SU-DHL-6 (cell line): ENCODE measurements at regions not wholly inside any gene's neighbourhood (a gene's known extent, or its start where the extent isn't known, plus 50 kb on each side); places are given as distances from the start of the nearest gene placed in this dataset.

ENCODE experiments used
- H2AFZ ChIP-seq: fragments of 200-600 bp; sonication (generic); 2 replicates; pipeline ENCODE4 v1.6.1; 2014; ENCODE audit warnings: low read depth, mild to moderate bottlenecking, moderate library complexity, mixed read lengths, antibody characterized with exemption, low read length; ENCODE audit not compliant: severe bottlenecking
- H3F3A ChIP-seq: fragments of 200-600 bp; shearing (Covaris generic); 2 replicates; pipeline ENCODE4 v1.6.0; 2016; ENCODE audit warnings: antibody characterized with exemption, mild to moderate bottlenecking; ENCODE audit not compliant: insufficient read depth
- H3K27ac ChIP-seq: fragments of 200-600 bp; sonication (generic); 2 replicates; pipeline ENCODE4 v1.5.1; 2016; ENCODE audit warnings: low read depth, mild to moderate bottlenecking, low read length, moderate library complexity, mixed read lengths
- H3K27me3 ChIP-seq: fragments of 200-600 bp; sonication (generic), shearing (Covaris generic); 2 replicates; pipeline ENCODE4 v1.6.0; 2014; ENCODE audit warnings: mild to moderate bottlenecking, low read length
- H3K36me3 ChIP-seq: fragments of 200-600 bp; sonication (generic); 2 replicates; pipeline ENCODE4 v1.6.1; 2014; ENCODE audit warnings: mild to moderate bottlenecking, low read length, mixed read lengths
- H3K4me2 ChIP-seq: fragments of 300-600, 200-600 bp; shearing (Covaris generic), sonication (generic); 2 replicates; pipeline ENCODE4 v1.6.0; 2014; ENCODE audit warnings: low read length, low read depth, mild to moderate bottlenecking; ENCODE audit not compliant: poor library complexity, severe bottlenecking
- H3K4me3 ChIP-seq: fragments of 200-600 bp; sonication (generic); 2 replicates; pipeline ENCODE4 v1.5.1; 2014; ENCODE audit warnings: antibody characterized with exemption, low read length, mild to moderate bottlenecking, mixed read lengths; ENCODE audit not compliant: insufficient read depth, poor library complexity, severe bottlenecking
- H3K79me2 ChIP-seq: fragments of 200-600 bp; sonication (generic); 2 replicates; pipeline ENCODE4 v1.6.1; 2014; ENCODE audit warnings: mild to moderate bottlenecking, low read length, moderate library complexity; ENCODE audit not compliant: insufficient read depth
- H3K9ac ChIP-seq: fragments of 200-600 bp; sonication (generic); 2 replicates; pipeline ENCODE4 v1.7.0; 2014; ENCODE audit warnings: mild to moderate bottlenecking, low read length
- H3K9me2 ChIP-seq: fragments of 200-600 bp; sonication (generic); replicated peaks from 2 replicates; pipeline ENCODE4 v1.6.1; 2014; ENCODE audit warnings: low read length; ENCODE audit not compliant: insufficient read depth
- H3K9me3 ChIP-seq: fragments of 200-600 bp; sonication (generic); 2 replicates; pipeline ENCODE4 v1.6.1; 2014; ENCODE audit warnings: low read length, mixed read lengths; ENCODE audit not compliant: insufficient read depth
- H4K20me1 ChIP-seq: fragments of 200-600 bp; sonication (generic); 2 replicates; pipeline ENCODE4 v1.6.1; 2014; ENCODE audit warnings: low read depth, mild to moderate bottlenecking, antibody characterized with exemption, low read length, moderate library complexity, mixed read lengths
- EZH2phosphoT487 ChIP-seq: fragments of 200-600 bp; sonication (generic), shearing (Covaris generic); conservative IDR thresholded peaks from 2 replicates; pipeline ENCODE4 v1.6.1; 2018; ENCODE audit warnings: mild to moderate bottlenecking, antibody characterized with exemption, low read length, moderate library complexity, mixed read lengths
- TF ChIP-seq, protein P1 (sequence below): fragments of 200-600 bp; sonication (generic); IDR thresholded peaks from one replicate; pipeline ENCODE4 v1.5.1; 2017; ENCODE audit warnings: antibody characterized with exemption, mild to moderate bottlenecking, low read length, moderate library complexity; ENCODE audit not compliant: insufficient read depth, poor library complexity, severe bottlenecking

DNA sequence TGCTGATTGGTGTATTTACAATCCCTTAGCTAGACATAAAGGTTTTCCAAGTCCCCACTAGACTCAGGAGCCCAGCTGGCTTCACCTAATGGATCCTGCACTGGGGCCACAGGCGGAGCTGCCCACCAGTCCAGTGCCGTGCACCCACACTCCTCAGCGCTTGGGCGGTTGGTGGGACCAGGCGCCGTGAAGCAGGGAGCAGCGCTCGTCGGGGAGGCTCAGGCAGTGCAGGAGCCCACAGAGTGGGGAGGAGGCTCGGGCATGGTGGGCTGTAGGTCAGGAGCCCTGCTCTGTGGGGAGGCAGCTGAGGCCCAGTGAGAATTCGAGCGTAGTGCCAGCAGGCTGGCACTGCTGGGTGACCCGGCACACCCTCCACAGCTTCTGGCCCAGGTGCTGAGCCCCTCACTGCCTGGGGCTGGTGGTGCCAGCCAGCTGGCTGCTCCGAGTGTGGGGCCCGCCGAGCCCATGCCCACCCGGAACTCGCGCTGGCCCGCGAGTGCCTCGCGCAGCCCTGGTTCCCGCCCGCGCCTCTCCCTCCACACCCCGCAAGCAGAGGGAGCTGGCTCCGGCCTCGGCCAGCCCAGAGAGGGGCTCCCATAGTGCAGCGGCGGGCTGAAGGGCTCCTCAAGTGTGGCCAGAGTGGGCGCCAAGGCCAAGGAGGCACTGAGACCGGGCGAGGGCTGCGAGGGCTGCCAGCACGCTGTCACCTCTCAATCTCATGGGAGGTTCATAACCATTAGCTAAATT, 475.6 kb upstream of the DCC start:
- H3K9ac ChIP-seq, result no peak overlapping the region
- no peaks in the 10 kb centered on the region for H3K79me2 ChIP-seq
- H3K4me3 ChIP-seq, result no peak overlapping the region
- no peak for TF ChIP-seq EZH2phosphoT487
- TF ChIP-seq, protein P1, sequence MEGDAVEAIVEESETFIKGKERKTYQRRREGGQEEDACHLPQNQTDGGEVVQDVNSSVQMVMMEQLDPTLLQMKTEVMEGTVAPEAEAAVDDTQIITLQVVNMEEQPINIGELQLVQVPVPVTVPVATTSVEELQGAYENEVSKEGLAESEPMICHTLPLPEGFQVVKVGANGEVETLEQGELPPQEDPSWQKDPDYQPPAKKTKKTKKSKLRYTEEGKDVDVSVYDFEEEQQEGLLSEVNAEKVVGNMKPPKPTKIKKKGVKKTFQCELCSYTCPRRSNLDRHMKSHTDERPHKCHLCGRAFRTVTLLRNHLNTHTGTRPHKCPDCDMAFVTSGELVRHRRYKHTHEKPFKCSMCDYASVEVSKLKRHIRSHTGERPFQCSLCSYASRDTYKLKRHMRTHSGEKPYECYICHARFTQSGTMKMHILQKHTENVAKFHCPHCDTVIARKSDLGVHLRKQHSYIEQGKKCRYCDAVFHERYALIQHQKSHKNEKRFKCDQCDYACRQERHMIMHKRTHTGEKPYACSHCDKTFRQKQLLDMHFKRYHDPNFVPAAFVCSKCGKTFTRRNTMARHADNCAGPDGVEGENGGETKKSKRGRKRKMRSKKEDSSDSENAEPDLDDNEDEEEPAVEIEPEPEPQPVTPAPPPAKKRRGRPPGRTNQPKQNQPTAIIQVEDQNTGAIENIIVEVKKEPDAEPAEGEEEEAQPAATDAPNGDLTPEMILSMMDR, result no peak
- H3K4me2 ChIP-seq, result no peak overlapping the region
- no peak overlapping the region for H3K27ac ChIP-seq
- H4K20me1 ChIP-seq, result no peaks in the 10 kb centered on the region
- no peaks in the 10 kb centered on the region for H3K36me3 ChIP-seq
- H3K9me2 ChIP-seq, result no peaks in the 10 kb centered on the region
- no peaks in the 10 kb centered on the region for H3F3A ChIP-seq
- peaks cover 5% of the 10 kb centered on the region; the same call in 1 of the 2 replicates for H3K9me3 ChIP-seq
- H2AFZ ChIP-seq, result no peak overlapping the region
- no peaks in the 10 kb centered on the region for H3K27me3 ChIP-seq

DNA sequence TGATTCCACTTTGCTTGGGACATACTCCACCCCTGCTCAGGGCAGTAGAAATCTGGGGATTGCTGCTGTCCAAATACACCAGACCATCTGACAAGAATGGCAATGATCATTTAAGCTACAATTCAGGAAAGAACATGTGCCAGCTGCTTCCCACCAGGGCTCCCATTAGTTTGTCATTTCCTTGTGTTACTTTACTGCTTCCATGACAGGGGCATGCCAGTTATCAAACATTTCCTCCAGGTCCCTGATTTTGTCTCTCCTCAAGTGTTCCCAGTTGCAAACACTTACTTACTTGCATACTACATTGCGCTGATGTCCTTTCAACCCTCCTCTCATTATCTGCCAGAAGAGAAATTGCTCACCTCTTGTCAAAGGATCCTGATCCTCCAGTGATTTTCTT, 474.5 kb upstream of the DCC start:
- Histone ChIP-seq H3K79me2 (no peaks in the 10 kb centered on the region), H3K4me3 (no peak overlapping the region), H3K9me2 (no peaks in the 10 kb centered on the region), H3K9me3 (peaks cover 5% of the 10 kb centered on the region; the same call in 1 of the 2 replicates), H3K9ac (no peak overlapping the region), H3K4me2 (no peak overlapping the region), H3K36me3 (no peaks in the 10 kb centered on the region), H3F3A (no peaks in the 10 kb centered on the region), H4K20me1 (no peaks in the 10 kb centered on the region), H3K27me3 (no peaks in the 10 kb centered on the region), H3K27ac (no peak overlapping the region), H2AFZ (no peak overlapping the region)
- TF ChIP-seq EZH2phosphoT487, result no peak

DNA sequence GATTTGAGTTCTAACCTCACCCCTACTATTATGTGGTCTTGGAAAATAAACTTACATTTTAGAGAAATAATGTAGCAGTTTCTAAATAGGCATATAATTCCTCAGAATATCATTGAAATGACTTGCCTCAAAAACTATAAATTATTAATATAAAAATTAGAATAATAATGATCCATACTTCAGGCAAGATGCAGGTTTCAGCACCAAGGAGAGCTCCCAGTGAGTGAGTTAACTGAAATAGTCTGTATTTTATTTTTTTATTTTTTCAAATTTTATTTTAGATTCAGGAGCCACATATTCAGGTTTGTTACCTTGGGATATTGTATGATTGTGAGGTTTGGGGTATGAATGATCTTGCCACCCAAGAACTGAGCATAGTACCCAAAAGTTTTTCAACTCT, 472.2 kb upstream of the DCC start:
- Histone ChIP-seq H3K4me3 (no peak overlapping the region), H3K9ac (no peak overlapping the region), H3F3A (no peaks in the 10 kb centered on the region), H3K36me3 (no peaks in the 10 kb centered on the region), H3K4me2 (no peak overlapping the region), H3K9me2 (no peaks in the 10 kb centered on the region), H4K20me1 (no peaks in the 10 kb centered on the region), H3K79me2 (no peaks in the 10 kb centered on the region), H3K9me3 (peaks cover 5% of the 10 kb centered on the region; the same call in 1 of the 2 replicates), H2AFZ (no peak overlapping the region), H3K27ac (no peak overlapping the region), H3K27me3 (no peaks in the 10 kb centered on the region)
- TF ChIP-seq, protein P1, result no peak
- no peak for TF ChIP-seq EZH2phosphoT487

DNA sequence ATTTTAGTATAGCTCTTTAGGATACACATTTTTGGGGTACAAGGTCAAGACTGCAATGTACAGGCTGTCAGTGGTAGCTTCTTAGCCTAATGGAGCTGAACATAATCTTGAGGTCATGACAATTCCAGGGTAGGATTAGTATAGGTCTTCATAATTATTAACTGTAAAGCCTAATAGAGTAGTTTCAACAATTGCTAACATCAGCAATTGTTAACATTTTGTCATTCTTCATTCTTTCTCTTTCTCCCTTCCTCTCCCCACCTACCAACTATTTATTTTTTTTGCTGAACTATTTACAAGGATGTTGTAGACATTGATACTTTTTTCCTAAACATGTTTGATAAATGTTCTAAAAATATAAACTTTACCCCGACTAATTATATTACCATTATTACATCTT, 461.3 kb upstream of the DCC start:
- no peak overlapping the region for H3K9ac ChIP-seq
- H3K9me2 ChIP-seq, result no peaks in the 10 kb centered on the region
- H2AFZ ChIP-seq, result no peak overlapping the region
- no peaks in the 10 kb centered on the region for H4K20me1 ChIP-seq
- no peaks in the 10 kb centered on the region for H3K9me3 ChIP-seq
- H3F3A ChIP-seq, result no peaks in the 10 kb centered on the region
- no peak for TF ChIP-seq EZH2phosphoT487
- TF ChIP-seq, protein P1, result no peak
- H3K27ac ChIP-seq, result no peak overlapping the region
- H3K4me3 ChIP-seq, result no peak overlapping the region
- no peak overlapping the region for H3K4me2 ChIP-seq
- no peaks in the 10 kb centered on the region for H3K36me3 ChIP-seq
- H3K79me2 ChIP-seq, result no peaks in the 10 kb centered on the region
- no peaks in the 10 kb centered on the region for H3K27me3 ChIP-seq
